ENCODE measurements at regions not wholly inside any gene's neighbourhood (a gene's known extent, or its start where the extent isn't known, plus 50 kb on each side); places are given as distances from the start of the nearest gene placed in this dataset.

DNA sequence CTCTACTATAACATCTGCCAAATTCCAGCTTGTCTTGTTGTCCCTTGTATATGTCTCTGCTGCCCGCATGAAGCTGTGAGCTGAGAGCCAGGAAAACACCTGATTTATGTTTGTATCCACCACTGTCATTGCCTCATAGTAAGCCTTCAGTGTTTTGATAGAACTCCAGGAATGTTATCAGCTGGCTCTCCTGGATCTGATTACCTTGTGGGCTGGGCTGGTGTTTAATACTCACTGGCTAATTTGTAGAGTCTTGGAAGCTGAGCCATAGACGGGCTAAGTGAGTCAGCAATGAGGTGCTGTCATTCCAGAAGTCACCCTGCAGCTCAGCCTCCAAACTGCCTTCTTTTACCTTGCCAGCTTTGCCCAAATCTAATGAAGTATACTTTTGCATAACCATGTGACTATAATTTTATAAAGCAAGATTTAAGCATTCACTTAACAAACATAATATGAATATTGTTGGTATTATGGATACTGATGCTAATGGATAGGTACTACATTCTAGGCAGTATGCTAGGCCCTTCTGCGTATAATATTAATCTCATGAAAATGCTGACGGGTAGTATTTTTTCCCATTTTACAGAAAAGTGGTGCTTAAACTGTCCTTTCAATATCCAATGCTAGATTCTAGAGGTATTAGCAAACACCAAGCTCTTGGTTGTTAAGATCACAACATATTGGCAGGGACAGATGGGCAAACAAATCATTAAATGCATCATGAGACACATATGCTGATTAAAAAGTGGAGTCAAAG is 62.7 kb upstream of the GATA6 start:
- Histone ChIP-seq H3K4me1 (ENCODE audit: control insufficient read depth, low read depth, low read length) (peaks cover 8% of the 10 kb centered on the region), H3K27me3 (ENCODE audit: control insufficient read depth, insufficient read depth, low read length) (no peaks in the 10 kb centered on the region), H3K27ac (ENCODE audit: low read length) (no peak overlapping the region), H3K36me3 (ENCODE audit: control insufficient read depth, low read depth, low read length) (no peaks in the 10 kb centered on the region), H3K9me3 (ENCODE audit: control insufficient read depth, low read depth, low read length) (no peaks in the 10 kb centered on the region), H3K4me3 (ENCODE audit: low read length) (no peak overlapping the region), H3K9ac (ENCODE audit: low read length) (no peak overlapping the region)

DNA sequence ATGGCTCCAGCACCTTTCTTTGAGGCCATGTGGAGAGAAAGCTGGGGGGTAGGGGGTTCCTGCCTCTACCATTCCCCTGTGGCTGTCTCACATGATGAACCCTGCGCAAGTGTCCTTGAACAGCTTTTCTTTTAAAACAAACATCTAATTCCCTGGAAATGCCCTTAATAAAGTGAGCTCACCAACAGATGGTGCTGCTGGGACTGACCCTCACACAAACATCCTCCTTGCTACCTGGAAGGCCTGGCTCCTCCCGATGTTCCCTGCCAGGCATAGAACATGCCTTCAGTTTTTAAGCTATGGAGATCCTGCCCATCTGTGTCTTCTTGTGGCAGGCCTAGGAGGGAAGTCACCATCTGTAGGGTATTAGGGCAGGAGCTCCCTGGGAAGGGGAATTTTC is 60.7 kb upstream of the GATA6 start:
- Histone ChIP-seq H3K9me3 (ENCODE audit: control insufficient read depth, low read depth, low read length) (no peaks in the 10 kb centered on the region), H3K36me3 (ENCODE audit: control insufficient read depth, low read depth, low read length) (no peaks in the 10 kb centered on the region), H3K27ac (ENCODE audit: low read length) (no peak overlapping the region), H3K4me3 (ENCODE audit: low read length) (no peak overlapping the region), H3K27me3 (ENCODE audit: control insufficient read depth, insufficient read depth, low read length) (no peaks in the 10 kb centered on the region), H3K4me1 (ENCODE audit: control insufficient read depth, low read depth, low read length) (peaks cover 4% of the 10 kb centered on the region), H3K9ac (ENCODE audit: low read length) (no peak overlapping the region)

DNA sequence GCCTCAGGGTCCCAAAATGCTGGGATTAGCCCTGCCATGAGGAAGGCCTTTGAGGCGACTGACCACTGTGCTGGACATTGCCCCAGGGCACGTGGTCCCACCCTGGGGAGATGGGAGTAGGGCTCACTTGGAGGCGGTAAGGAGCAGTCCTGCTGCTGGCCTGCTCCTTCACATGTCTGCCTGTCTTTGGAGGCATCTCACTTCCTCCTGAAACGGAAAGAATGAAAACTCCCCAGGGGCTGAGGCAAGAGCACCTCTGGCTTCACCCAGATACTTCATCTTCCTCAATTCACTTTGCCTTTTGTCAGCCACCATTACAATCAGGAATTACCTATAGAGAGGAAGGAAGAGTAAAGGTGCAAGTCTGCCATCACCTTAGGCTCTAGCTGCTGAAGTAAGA is 59.9 kb upstream of the GATA6 start:
- peaks cover 4% of the 10 kb centered on the region for H3K4me1 ChIP-seq (ENCODE audit: control insufficient read depth, low read depth, low read length)
- no peak overlapping the region for H3K9ac ChIP-seq (ENCODE audit: low read length)
- no peaks in the 10 kb centered on the region for H3K27me3 ChIP-seq (ENCODE audit: control insufficient read depth, insufficient read depth, low read length)
- no peaks in the 10 kb centered on the region for H3K36me3 ChIP-seq (ENCODE audit: control insufficient read depth, low read depth, low read length)
- no peak overlapping the region for H3K4me3 ChIP-seq (ENCODE audit: low read length)
- H3K9me3 ChIP-seq (ENCODE audit: control insufficient read depth, low read depth, low read length): no peaks in the 10 kb centered on the region
- H3K27ac ChIP-seq (ENCODE audit: low read length): no peak overlapping the region

DNA sequence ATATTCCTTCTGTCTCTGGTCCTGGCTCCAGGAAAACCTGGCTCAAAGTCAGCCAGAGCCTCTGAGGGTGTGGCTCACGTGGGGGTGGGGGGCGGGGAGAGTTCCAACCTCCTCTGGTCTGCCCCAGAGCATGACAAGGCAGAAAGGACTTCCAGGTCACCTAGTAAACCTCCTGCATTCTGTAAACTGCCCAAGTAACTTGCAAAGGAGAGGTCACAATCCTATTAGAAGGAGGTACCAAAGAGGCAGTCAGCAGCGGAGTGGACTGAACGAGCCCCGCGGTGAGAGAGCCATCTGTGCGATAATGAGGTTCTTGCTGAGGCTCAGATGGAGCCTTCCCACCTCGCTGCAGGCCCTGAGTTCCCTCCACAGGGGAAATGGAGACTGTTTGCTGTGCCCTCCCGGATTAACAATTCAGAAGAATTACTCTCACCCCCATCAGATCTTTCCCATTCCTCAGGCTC is 58.9 kb upstream of the GATA6 start:
- Histone ChIP-seq H3K36me3 (ENCODE audit: control insufficient read depth, low read depth, low read length) (no peaks in the 10 kb centered on the region), H3K27me3 (ENCODE audit: control insufficient read depth, insufficient read depth, low read length) (no peaks in the 10 kb centered on the region), H3K9me3 (ENCODE audit: control insufficient read depth, low read depth, low read length) (no peaks in the 10 kb centered on the region), H3K4me1 (ENCODE audit: control insufficient read depth, low read depth, low read length) (peaks cover 4% of the 10 kb centered on the region), H3K27ac (ENCODE audit: low read length) (no peak overlapping the region), H3K4me3 (ENCODE audit: low read length) (no peak overlapping the region), H3K9ac (ENCODE audit: low read length) (no peak overlapping the region)

- Histone ChIP-seq H3K4me3 (ENCODE audit: low read length) (no peak overlapping the region), H3K9ac (ENCODE audit: low read length) (no peak overlapping the region), H3K36me3 (ENCODE audit: control insufficient read depth, low read depth, low read length) (no peaks in the 10 kb centered on the region), H3K27me3 (ENCODE audit: control insufficient read depth, insufficient read depth, low read length) (no peaks in the 10 kb centered on the region), H3K27ac (ENCODE audit: low read length) (no peak overlapping the region), H3K9me3 (ENCODE audit: control insufficient read depth, low read depth, low read length) (no peaks in the 10 kb centered on the region), H3K4me1 (ENCODE audit: control insufficient read depth, low read depth, low read length) (peaks cover 4% of the 10 kb centered on the region)
Measured at GRCh38 chr18:22112215-22112614, 57.2 kb upstream of the GATA6 start.

DNA sequence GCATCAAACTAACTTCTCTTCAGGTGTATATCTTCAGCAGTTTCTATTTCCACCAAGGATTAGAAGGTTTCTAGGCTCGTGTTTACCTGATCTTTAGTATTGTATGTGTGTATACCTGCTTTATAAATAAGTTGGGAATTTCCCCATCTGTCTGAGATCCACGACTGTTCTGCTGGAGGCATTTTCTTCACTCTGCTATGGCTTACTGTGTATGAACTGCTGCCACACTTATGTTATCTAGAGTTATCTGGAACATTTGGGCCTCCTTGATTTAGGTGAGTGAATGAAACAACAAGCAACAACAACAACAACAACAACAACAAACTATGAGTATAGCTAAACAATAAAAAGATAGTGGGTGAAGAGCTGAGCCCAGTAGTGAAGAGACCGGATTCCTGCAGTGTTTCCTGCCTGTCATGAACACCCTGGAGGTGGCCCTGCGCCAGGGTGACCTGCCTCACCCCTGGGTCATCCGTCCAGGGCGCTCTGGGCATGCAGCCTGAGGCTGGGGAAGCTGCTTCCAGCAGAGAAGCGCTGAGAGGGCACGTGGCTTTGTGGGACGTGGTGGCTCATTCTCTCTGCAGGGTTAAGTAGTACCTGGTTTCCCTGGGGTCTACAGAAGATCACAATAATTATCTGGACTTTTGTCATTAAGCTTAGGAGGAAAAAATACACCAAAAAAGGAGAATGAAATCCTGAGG is 56.1 kb upstream of the GATA6 start:
- Histone ChIP-seq H3K4me1 (ENCODE audit: control insufficient read depth, low read depth, low read length) (peaks cover 4% of the 10 kb centered on the region), H3K4me3 (ENCODE audit: low read length) (no peak overlapping the region), H3K27ac (ENCODE audit: low read length) (no peak overlapping the region), H3K36me3 (ENCODE audit: control insufficient read depth, low read depth, low read length) (no peaks in the 10 kb centered on the region), H3K9me3 (ENCODE audit: control insufficient read depth, low read depth, low read length) (no peaks in the 10 kb centered on the region), H3K27me3 (ENCODE audit: control insufficient read depth, insufficient read depth, low read length) (no peaks in the 10 kb centered on the region), H3K9ac (ENCODE audit: low read length) (no peak overlapping the region)

DNA sequence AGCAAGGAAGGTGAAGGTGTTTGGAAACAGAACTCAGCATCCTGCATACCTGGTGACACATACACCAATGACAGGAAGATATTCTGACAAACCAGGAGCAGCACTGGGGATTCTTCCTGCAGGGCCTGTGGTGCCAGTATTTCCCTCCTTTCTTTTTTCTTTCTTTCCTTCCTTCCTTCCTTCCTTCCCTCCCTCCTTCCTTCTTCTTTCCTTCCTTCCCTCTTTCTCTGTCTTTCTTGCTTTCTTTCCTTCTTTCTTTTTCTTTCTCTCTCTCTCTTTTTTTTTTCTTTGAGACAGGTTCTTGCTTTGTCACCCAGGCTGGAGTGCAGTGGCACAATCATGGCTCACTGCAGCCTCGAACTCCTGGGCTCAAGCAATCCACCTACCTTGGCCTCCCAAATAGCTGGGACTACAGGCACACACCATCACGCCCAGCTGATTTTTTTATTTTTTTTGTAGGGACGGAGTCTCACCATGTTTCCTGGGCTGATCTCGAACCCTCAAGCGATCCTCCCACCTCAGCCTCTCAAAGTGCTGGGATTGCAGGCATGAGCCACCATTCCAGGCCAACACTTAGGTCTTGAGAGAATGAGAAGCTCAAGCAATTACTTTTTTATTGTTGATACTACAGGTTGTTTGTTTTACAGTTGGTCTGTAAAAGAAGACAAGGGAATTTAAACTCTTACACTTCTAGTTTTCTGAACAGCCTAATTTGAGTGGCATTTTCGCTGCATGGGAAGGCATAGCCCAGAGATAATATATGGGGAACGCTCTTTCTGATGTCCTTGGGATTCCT is 54.7 kb upstream of the GATA6 start:
- Histone ChIP-seq H3K9ac (ENCODE audit: low read length) (no peak overlapping the region), H3K27me3 (ENCODE audit: control insufficient read depth, insufficient read depth, low read length) (no peaks in the 10 kb centered on the region), H3K4me1 (ENCODE audit: control insufficient read depth, low read depth, low read length) (peaks cover 4% of the 10 kb centered on the region), H3K27ac (ENCODE audit: low read length) (no peak overlapping the region), H3K4me3 (ENCODE audit: low read length) (no peak overlapping the region), H3K36me3 (ENCODE audit: control insufficient read depth, low read depth, low read length) (no peaks in the 10 kb centered on the region), H3K9me3 (ENCODE audit: control insufficient read depth, low read depth, low read length) (no peaks in the 10 kb centered on the region)

GRCh38 chr18:22115573-22115972 is 53.8 kb upstream of the GATA6 start:
- Histone ChIP-seq H3K9me3 (ENCODE audit: control insufficient read depth, low read depth, low read length) (no peaks in the 10 kb centered on the region), H3K27ac (ENCODE audit: low read length) (no peak overlapping the region), H3K9ac (ENCODE audit: low read length) (no peak overlapping the region), H3K4me3 (ENCODE audit: low read length) (no peak overlapping the region), H3K27me3 (ENCODE audit: control insufficient read depth, insufficient read depth, low read length) (no peaks in the 10 kb centered on the region), H3K36me3 (ENCODE audit: control insufficient read depth, low read depth, low read length) (no peaks in the 10 kb centered on the region), H3K4me1 (ENCODE audit: control insufficient read depth, low read depth, low read length) (peaks cover 2% of the 10 kb centered on the region)
